OCI-LY7 (cell line): ENCODE measurements at regions not wholly inside any gene's neighbourhood (a gene's known extent, or its start where the extent isn't known, plus 50 kb on each side); places are given as distances from the start of the nearest gene placed in this dataset.

Experiments used
- EZH2phosphoT487 ChIP-seq: fragments of 200-600 bp; sonication (generic); IDR thresholded peaks from 2 replicates; pipeline ENCODE4 v1.6.1; 2018; ENCODE audit warnings: low read depth, borderline replicate concordance, mild to moderate bottlenecking, mixed run types, antibody characterized with exemption, low read length, moderate library complexity, mixed read lengths
- TF ChIP-seq, protein P1 (sequence below): fragments of 200-600 bp; sonication (generic); conservative IDR thresholded peaks from 2 replicates; pipeline ENCODE4 v1.5.1; 2014; ENCODE audit warnings: mild to moderate bottlenecking, antibody characterized with exemption, low read length, moderate library complexity, mixed read lengths

DNA sequence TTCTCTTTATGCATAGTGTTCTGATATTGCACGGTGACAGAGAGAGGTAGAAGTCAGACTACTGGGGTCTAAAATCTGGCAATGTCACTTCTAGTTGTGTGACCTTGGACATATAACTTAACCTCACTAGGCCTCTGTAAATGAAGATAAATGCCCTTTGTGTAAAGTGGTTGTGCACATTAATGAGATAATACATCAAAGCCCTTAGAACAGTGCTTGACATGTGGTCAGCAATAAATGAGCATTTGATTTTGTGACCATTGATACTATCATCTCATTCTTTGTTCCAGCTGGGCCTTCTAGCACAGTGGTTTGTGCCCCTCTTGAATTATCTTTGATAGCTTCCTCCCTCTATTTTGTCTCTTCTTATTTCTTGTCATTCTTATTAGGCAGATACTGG is 74.1 kb upstream of the C10orf90 start:
- TF ChIP-seq, protein P1, sequence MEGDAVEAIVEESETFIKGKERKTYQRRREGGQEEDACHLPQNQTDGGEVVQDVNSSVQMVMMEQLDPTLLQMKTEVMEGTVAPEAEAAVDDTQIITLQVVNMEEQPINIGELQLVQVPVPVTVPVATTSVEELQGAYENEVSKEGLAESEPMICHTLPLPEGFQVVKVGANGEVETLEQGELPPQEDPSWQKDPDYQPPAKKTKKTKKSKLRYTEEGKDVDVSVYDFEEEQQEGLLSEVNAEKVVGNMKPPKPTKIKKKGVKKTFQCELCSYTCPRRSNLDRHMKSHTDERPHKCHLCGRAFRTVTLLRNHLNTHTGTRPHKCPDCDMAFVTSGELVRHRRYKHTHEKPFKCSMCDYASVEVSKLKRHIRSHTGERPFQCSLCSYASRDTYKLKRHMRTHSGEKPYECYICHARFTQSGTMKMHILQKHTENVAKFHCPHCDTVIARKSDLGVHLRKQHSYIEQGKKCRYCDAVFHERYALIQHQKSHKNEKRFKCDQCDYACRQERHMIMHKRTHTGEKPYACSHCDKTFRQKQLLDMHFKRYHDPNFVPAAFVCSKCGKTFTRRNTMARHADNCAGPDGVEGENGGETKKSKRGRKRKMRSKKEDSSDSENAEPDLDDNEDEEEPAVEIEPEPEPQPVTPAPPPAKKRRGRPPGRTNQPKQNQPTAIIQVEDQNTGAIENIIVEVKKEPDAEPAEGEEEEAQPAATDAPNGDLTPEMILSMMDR = no peak
- no peak for TF ChIP-seq EZH2phosphoT487
